ENCODE measurements at regions not wholly inside any gene's neighbourhood (a gene's known extent, or its start where the extent isn't known, plus 50 kb on each side); places are given as distances from the start of the nearest gene placed in this dataset.

- no peaks in the 10 kb centered on the region for H3K9me3 Mint-ChIP-seq
- DNase-seq, result no peak
- WGBS (ENCODE audit: extremely low coverage, insufficient read length, low lambda C conversion rate), result no CpG with 5 or more reads among the region's 2 CpGs
These were observed 483.9 kb downstream of the DNAH5 start for GRCh38 chr5:13460587-13460986.

More at GRCh38 chr5:13460587-13460986, 483.9 kb downstream of the DNAH5 start:
- Histone ChIP-seq H4K20me1 (ENCODE audit: control insufficient read depth, insufficient read depth, insufficient read length) (no peaks in the 10 kb centered on the region), H3K79me1 (ENCODE audit: insufficient read depth, low read depth, low read length, poor library complexity, severe bottlenecking) (no peaks in the 10 kb centered on the region), H2BK120ac (ENCODE audit: low read depth, low read length, poor library complexity, severe bottlenecking) (no peak overlapping the region), H2AFZ (ENCODE audit: low read length) (no peak overlapping the region), H2BK5ac (ENCODE audit: insufficient read length, low read length) (no peak overlapping the region), H3K79me2 (ENCODE audit: insufficient read depth, low read length) (no peaks in the 10 kb centered on the region), H3K18ac (ENCODE audit: insufficient read length, low read depth, low read length) (no peak overlapping the region), H3K23me2 (ENCODE audit: insufficient read length, low read depth, low read length, poor library complexity, severe bottlenecking) (no peaks in the 10 kb centered on the region), H4K8ac (replicated peaks; ENCODE audit: insufficient read length, low read depth, low read length) (no peak overlapping the region), H4K5ac (ENCODE audit: insufficient read length, low read depth, low read length) (no peak overlapping the region), H2BK15ac (ENCODE audit: low read depth, low read length) (no peak overlapping the region), H2AK5ac (ENCODE audit: insufficient read length, low read length) (no peak overlapping the region), H3K27me3 (ENCODE audit: insufficient read depth, low read length) (no peaks in the 10 kb centered on the region), H3K4me2 (ENCODE audit: insufficient read depth, insufficient read length, low read length) (no peak overlapping the region), H3K9ac (ENCODE audit: extremely low read depth, insufficient read length, low read length) (no peak overlapping the region), H3K4ac (ENCODE audit: low read depth, low read length) (no peak overlapping the region), H3K4me1 (ENCODE audit: insufficient read depth, low read length) (no peaks in the 10 kb centered on the region), H2BK12ac (ENCODE audit: insufficient read length, low read depth, low read length) (no peak overlapping the region), H3K56ac (ENCODE audit: insufficient read length, low read depth, low read length) (no peak overlapping the region), H2BK20ac (ENCODE audit: low read depth, low read length, poor library complexity, severe bottlenecking) (no peak overlapping the region), H4K91ac (ENCODE audit: insufficient read length, low read depth, low read length) (no peak overlapping the region), H3K14ac (ENCODE audit: insufficient read depth, low read length) (no peak overlapping the region), H3K27ac (ENCODE audit: insufficient read length, low read depth, low read length) (no peak overlapping the region), H3K23ac (ENCODE audit: insufficient read length, low read depth, low read length) (no peak overlapping the region), H3T11ph (ENCODE audit: low read length) (no peak overlapping the region), H3K9me3 (ENCODE audit: control insufficient read depth, low read depth, low read length) (no peaks in the 10 kb centered on the region)
- H3K4me3 Mint-ChIP-seq, result no peak overlapping the region
- H3K27ac Mint-ChIP-seq, result no peak overlapping the region
- no peak for TF ChIP-seq CTCF (conservative IDR thresholded peaks at IDR 0.05)
- H3K36me3 Mint-ChIP-seq (ENCODE audit: insufficient read depth in 1 of 3, low read depth in 3 of 3), result no peaks in the 10 kb centered on the region
- no peaks in the 10 kb centered on the region for H3K4me1 Mint-ChIP-seq
- no peaks in the 10 kb centered on the region for H3K27me3 Mint-ChIP-seq (ENCODE audit: low read depth)
